ENCODE measurements at regions not wholly inside any gene's neighbourhood (a gene's known extent, or its start where the extent isn't known, plus 50 kb on each side); places are given as distances from the start of the nearest gene placed in this dataset.

GRCh38 chr14:106208794-106209193 is 682.4 kb downstream of the TMEM121 start:
- no peak for TF ChIP-seq CTCF (conservative IDR thresholded peaks at IDR 0.05; ENCODE audit: low read depth in 2 of 2)
- TF ChIP-seq POLR2AphosphoS5 (IDR thresholded peaks at IDR 0.05; ENCODE audit: low read depth) = no peak
- TF ChIP-seq EZH2 (IDR thresholded peaks at IDR 0.05; ENCODE audit: low read depth, unreplicated experiment) = no peak
- no peak for TF ChIP-seq JUNB (IDR thresholded peaks at IDR 0.05; ENCODE audit: unreplicated experiment)
- TF ChIP-seq REST (IDR thresholded peaks at IDR 0.05; ENCODE audit: unreplicated experiment) = no peak
- TF ChIP-seq STAT1 (IDR thresholded peaks at IDR 0.05; ENCODE audit: unreplicated experiment) = no peak
- no peak for TF ChIP-seq CREB1 (CRISPR knock-in tag; IDR thresholded peaks at IDR 0.05; ENCODE audit: low read depth)
- no peak for TF ChIP-seq NANOG (IDR thresholded peaks at IDR 0.05; ENCODE audit: borderline replicate concordance)
- TF ChIP-seq ETS1 (IDR thresholded peaks at IDR 0.05) = no peak
- TF ChIP-seq EZH2phosphoT487 (IDR thresholded peaks at IDR 0.05; ENCODE audit: unreplicated experiment) = no peak
- TF ChIP-seq ZNF114 (CRISPR knock-in tag; IDR thresholded peaks at IDR 0.05) = no peak
- TF ChIP-seq ZNF331 (CRISPR knock-in tag; IDR thresholded peaks at IDR 0.05; ENCODE audit: low read depth) = no peak
